ENCODE measurements at regions not wholly inside any gene's neighbourhood (a gene's known extent, or its start where the extent isn't known, plus 50 kb on each side); places are given as distances from the start of the nearest gene placed in this dataset.
"Not testable (repeated sequence)": the region's sequence is repeated elsewhere in the genome, so short reads cannot be mapped to it uniquely, and the experiment has no call there.

DNA sequence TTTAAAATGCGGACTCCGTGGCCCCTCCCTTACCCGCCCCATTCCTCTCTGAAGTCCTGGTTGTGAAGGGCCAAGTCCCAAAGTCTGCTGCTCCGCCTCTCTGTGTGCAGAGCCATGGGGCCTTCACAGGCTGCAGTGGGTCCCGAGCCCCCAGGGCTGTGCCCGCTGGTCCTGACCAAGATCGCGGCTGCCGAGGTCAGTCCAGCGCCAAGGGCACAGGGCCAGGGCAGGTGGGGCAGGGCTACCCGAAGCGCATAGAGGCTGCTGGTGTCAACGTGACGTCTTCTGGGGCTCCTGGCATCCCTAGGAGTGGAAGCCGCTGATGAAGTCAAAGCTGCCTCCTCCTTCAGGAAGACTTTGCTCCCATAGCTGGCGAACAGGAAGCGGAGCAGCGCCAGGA is 858.8 kb downstream of the TUBA3C start:
- H3F3A ChIP-seq (ENCODE audit: insufficient read depth, low read length); H4K20me1 ChIP-seq (ENCODE audit: insufficient read depth, low read length): not testable (repeated sequence)

DNA sequence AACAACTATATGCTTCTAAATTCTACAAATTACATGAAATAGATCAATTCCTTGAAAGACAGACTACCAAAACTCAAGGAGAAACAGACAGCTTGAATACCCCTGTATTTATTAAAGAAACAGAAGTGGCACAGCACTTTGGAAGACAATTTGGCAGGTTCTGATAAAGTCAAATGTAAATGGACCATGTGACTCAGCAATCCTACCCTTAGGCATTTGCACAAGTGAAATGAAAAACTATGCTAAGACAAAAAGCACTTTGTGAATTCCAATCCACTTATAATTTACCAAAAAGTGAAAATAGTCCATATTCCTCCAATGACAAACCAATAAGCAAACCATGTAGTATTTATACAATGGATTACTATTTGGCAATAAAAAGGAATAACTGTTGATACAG is 862.0 kb downstream of the TUBA3C start:
- H3K27me3 ChIP-seq (replicated peaks; ENCODE audit: insufficient read depth, low read length); DNase-seq; H3K79me2 ChIP-seq (ENCODE audit: low read length); H2AFZ ChIP-seq (ENCODE audit: low read length); H3K9me3 ChIP-seq (replicated peaks; ENCODE audit: insufficient read depth, low read length); H4K20me1 ChIP-seq (ENCODE audit: insufficient read depth, low read length); H3K27ac ChIP-seq (ENCODE audit: low read length); H3K4me1 ChIP-seq (ENCODE audit: low read length); H3K9ac ChIP-seq (ENCODE audit: low read length); H3K4me2 ChIP-seq (ENCODE audit: low read depth, low read length); H3K4me3 ChIP-seq (ENCODE audit: low read length); H3K36me3 ChIP-seq (replicated peaks; ENCODE audit: insufficient read depth, low read length); H3K9me2 ChIP-seq (replicated peaks; ENCODE audit: insufficient read depth, low read length); H3F3A ChIP-seq (ENCODE audit: insufficient read depth, low read length): not testable (repeated sequence)

More for the DNA sequence above, 858.8 kb downstream of the TUBA3C start:
- not testable (repeated sequence) for H3K9me3 ChIP-seq (replicated peaks; ENCODE audit: insufficient read depth, low read length); H3K36me3 ChIP-seq (replicated peaks; ENCODE audit: insufficient read depth, low read length); H3K4me1 ChIP-seq (ENCODE audit: low read length); H3K4me3 ChIP-seq (ENCODE audit: low read length); H3K79me2 ChIP-seq (ENCODE audit: low read length); H3K9me2 ChIP-seq (replicated peaks; ENCODE audit: insufficient read depth, low read length); H3K4me2 ChIP-seq (ENCODE audit: low read depth, low read length); H3K27ac ChIP-seq (ENCODE audit: low read length); H3K9ac ChIP-seq (ENCODE audit: low read length); H2AFZ ChIP-seq (ENCODE audit: low read length); H3K27me3 ChIP-seq (replicated peaks; ENCODE audit: insufficient read depth, low read length); DNase-seq

DNA sequence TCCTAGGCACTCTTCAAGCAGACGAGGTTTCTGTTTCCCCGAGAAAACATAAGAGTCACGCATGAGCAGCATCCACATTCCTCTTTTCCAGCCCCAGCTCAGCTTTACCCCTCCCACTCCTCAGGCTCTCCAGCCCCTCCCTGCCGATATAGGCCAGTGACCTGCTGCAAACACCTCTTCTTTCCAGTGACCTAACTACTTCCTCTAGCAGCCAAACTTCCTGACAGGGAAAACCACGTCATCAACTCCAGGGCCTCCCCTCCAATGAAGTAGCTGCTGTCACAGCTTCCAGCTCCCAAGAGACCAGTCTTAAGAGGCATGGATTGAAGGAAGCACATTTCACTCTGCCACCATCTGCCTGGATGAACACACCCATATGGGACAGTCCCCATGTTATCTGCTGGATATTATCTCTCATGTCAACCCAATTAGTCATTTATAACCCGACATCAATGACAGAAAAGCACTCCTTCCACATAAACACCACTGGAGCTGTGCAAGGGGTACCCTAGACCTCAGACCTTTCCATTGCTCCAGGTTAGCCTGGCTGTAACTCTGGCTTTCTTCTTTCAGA is 878.3 kb downstream of the TUBA3C start:
- not testable (repeated sequence) for H3K27ac ChIP-seq (ENCODE audit: low read length)

DNA sequence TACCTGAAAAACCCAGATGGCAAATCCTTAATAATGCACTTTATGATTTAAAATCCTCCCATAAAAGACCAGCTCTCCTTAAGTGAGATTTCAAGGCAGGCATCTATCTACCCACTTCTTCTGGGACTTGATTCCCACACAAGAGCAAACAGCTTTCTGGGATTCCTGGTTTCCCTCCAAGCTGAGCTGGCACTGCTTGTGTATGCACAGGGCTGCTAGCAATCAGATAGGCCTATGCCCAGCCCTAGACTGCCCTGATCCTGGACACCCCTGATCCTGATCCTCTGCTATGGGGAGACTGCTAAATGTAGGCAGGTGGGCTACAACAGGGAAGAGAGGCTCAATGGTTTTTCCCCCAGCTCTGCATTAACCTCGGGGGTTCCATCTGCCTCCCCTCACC is 880.7 kb downstream of the TUBA3C start:
- not testable (repeated sequence) for H3K27ac ChIP-seq (ENCODE audit: low read length); H3K4me1 ChIP-seq (ENCODE audit: low read length); H3K79me2 ChIP-seq (ENCODE audit: low read length); H3K4me3 ChIP-seq (ENCODE audit: low read length); H4K20me1 ChIP-seq (ENCODE audit: insufficient read depth, low read length); H3K9me2 ChIP-seq (replicated peaks; ENCODE audit: insufficient read depth, low read length); H3K27me3 ChIP-seq (replicated peaks; ENCODE audit: insufficient read depth, low read length); H3K36me3 ChIP-seq (replicated peaks; ENCODE audit: insufficient read depth, low read length); H3K9ac ChIP-seq (ENCODE audit: low read length); H3K4me2 ChIP-seq (ENCODE audit: low read depth, low read length); H2AFZ ChIP-seq (ENCODE audit: low read length); H3F3A ChIP-seq (ENCODE audit: insufficient read depth, low read length); DNase-seq; H3K9me3 ChIP-seq (replicated peaks; ENCODE audit: insufficient read depth, low read length)

More for the DNA sequence above, 878.3 kb downstream of the TUBA3C start:
- DNase-seq; H3K27me3 ChIP-seq (replicated peaks; ENCODE audit: insufficient read depth, low read length); H3F3A ChIP-seq (ENCODE audit: insufficient read depth, low read length); H3K9me2 ChIP-seq (replicated peaks; ENCODE audit: insufficient read depth, low read length); H3K36me3 ChIP-seq (replicated peaks; ENCODE audit: insufficient read depth, low read length); H4K20me1 ChIP-seq (ENCODE audit: insufficient read depth, low read length); H3K79me2 ChIP-seq (ENCODE audit: low read length); H3K9ac ChIP-seq (ENCODE audit: low read length); H3K4me3 ChIP-seq (ENCODE audit: low read length); H3K9me3 ChIP-seq (replicated peaks; ENCODE audit: insufficient read depth, low read length); H3K4me1 ChIP-seq (ENCODE audit: low read length); H2AFZ ChIP-seq (ENCODE audit: low read length); H3K4me2 ChIP-seq (ENCODE audit: low read depth, low read length): not testable (repeated sequence)

DNA sequence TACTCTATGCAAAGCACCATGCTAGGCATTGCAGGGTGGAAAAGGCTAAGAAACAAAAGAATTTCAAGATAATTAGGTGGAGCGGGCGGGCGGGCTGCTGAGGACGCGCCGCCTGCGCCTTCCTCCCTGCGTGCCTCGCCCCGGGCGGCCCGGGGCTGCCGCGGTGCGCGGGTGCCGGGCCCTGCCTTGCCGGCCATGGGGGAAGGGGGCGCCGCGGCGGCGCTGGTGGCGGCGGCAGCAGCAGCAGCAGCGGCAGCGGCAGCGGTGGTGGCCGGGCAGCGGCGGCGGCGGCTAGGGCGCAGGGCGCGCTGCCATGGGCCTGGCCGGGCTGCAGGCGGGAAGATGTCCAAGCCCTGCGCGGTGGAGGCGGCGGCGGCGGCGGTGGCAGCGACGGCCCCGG is 884.3 kb downstream of the TUBA3C start:
- not testable (repeated sequence) for H3K27me3 ChIP-seq (replicated peaks; ENCODE audit: insufficient read depth, low read length); H3K4me1 ChIP-seq (ENCODE audit: low read length); H3K4me2 ChIP-seq (ENCODE audit: low read depth, low read length); H2AFZ ChIP-seq (ENCODE audit: low read length); H3F3A ChIP-seq (ENCODE audit: insufficient read depth, low read length); H3K79me2 ChIP-seq (ENCODE audit: low read length); DNase-seq; H3K27ac ChIP-seq (ENCODE audit: low read length); H3K36me3 ChIP-seq (replicated peaks; ENCODE audit: insufficient read depth, low read length); H4K20me1 ChIP-seq (ENCODE audit: insufficient read depth, low read length); H3K4me3 ChIP-seq (ENCODE audit: low read length); H3K9me2 ChIP-seq (replicated peaks; ENCODE audit: insufficient read depth, low read length); H3K9ac ChIP-seq (ENCODE audit: low read length); H3K9me3 ChIP-seq (replicated peaks; ENCODE audit: insufficient read depth, low read length)

DNA sequence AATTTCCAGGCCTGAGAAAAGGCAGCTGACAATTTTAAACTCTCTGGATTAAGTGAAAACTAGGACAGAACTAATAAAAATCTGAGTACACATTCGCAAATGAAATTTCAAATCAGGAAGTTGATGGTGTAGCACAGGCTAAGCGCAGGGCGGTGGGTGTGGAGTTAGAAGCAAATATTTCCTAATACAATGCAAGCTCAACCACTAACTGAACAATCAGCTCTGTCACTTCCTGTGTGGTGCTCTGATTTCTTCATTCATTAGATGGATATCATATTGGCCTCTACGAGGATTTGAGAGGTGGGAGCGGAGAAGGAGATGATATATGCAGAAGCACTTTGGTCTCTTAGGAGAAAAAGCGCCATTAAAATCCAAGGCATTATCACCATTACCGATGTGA is 885.0 kb downstream of the TUBA3C start:
- not testable (repeated sequence) for H4K20me1 ChIP-seq (ENCODE audit: insufficient read depth, low read length); H2AFZ ChIP-seq (ENCODE audit: low read length); H3K9ac ChIP-seq (ENCODE audit: low read length); H3K4me1 ChIP-seq (ENCODE audit: low read length); H3K36me3 ChIP-seq (replicated peaks; ENCODE audit: insufficient read depth, low read length); H3K27ac ChIP-seq (ENCODE audit: low read length); H3K4me3 ChIP-seq (ENCODE audit: low read length); H3K79me2 ChIP-seq (ENCODE audit: low read length); H3K9me3 ChIP-seq (replicated peaks; ENCODE audit: insufficient read depth, low read length); H3K27me3 ChIP-seq (replicated peaks; ENCODE audit: insufficient read depth, low read length); H3F3A ChIP-seq (ENCODE audit: insufficient read depth, low read length); H3K4me2 ChIP-seq (ENCODE audit: low read depth, low read length); H3K9me2 ChIP-seq (replicated peaks; ENCODE audit: insufficient read depth, low read length); DNase-seq

DNA sequence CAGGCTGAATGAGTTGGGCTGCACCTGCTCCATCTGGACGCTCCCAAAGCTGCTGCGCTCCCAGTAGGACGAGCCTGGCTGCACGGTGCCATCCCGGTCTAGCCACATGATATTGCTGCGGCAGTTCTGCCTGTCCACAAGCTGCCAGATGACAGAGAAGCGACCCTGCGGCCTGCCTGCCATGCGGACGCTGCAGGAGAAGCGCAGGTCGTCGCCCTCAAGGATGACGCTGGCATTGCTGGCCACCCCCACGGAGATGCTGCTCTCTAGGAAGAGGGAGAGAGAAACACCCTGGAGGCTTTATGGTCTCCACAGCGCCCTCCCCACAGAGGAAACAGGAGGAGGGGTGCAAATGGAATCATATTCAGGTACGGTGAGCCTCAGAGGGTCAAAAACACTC is 887.3 kb downstream of the TUBA3C start:
- H4K20me1 ChIP-seq (ENCODE audit: insufficient read depth, low read length); H3K27ac ChIP-seq (ENCODE audit: low read length); H3K36me3 ChIP-seq (replicated peaks; ENCODE audit: insufficient read depth, low read length); H3K9me2 ChIP-seq (replicated peaks; ENCODE audit: insufficient read depth, low read length); H3K4me2 ChIP-seq (ENCODE audit: low read depth, low read length); H3K4me1 ChIP-seq (ENCODE audit: low read length); DNase-seq; H3K9me3 ChIP-seq (replicated peaks; ENCODE audit: insufficient read depth, low read length); H3K79me2 ChIP-seq (ENCODE audit: low read length); H3K9ac ChIP-seq (ENCODE audit: low read length); H3K4me3 ChIP-seq (ENCODE audit: low read length); H3F3A ChIP-seq (ENCODE audit: insufficient read depth, low read length); H2AFZ ChIP-seq (ENCODE audit: low read length); H3K27me3 ChIP-seq (replicated peaks; ENCODE audit: insufficient read depth, low read length): not testable (repeated sequence)

DNA sequence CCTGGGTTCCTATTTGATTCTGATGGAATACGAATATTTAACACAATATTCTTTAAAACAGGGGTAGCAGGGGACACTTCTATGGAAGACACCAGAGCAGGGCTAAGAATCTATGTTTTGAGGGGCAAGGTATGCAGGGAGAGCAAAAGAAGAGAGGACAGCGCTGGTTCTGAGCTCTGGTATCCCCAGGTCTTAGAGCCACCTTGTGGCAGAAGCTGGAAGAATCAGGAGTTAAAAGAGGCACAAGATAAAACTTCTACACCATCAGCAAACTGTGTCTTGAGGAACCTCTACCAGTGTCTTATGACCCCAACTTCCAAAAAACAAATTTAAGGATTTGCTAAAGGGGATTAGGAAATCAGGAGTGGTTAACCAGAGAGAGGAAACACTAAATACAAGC is 894.8 kb downstream of the TUBA3C start:
- not testable (repeated sequence) for H3K36me3 ChIP-seq (replicated peaks; ENCODE audit: insufficient read depth, low read length); H3K27ac ChIP-seq (ENCODE audit: low read length)

More for the DNA sequence above, 894.8 kb downstream of the TUBA3C start:
- H2AFZ ChIP-seq (ENCODE audit: low read length); H3K9ac ChIP-seq (ENCODE audit: low read length); H3F3A ChIP-seq (ENCODE audit: insufficient read depth, low read length); H4K20me1 ChIP-seq (ENCODE audit: insufficient read depth, low read length); H3K9me3 ChIP-seq (replicated peaks; ENCODE audit: insufficient read depth, low read length); DNase-seq; H3K79me2 ChIP-seq (ENCODE audit: low read length); H3K4me3 ChIP-seq (ENCODE audit: low read length); H3K4me2 ChIP-seq (ENCODE audit: low read depth, low read length); H3K9me2 ChIP-seq (replicated peaks; ENCODE audit: insufficient read depth, low read length); H3K4me1 ChIP-seq (ENCODE audit: low read length); H3K27me3 ChIP-seq (replicated peaks; ENCODE audit: insufficient read depth, low read length): not testable (repeated sequence)
